ENCODE measurements at regions not wholly inside any gene's neighbourhood (a gene's known extent, or its start where the extent isn't known, plus 50 kb on each side); places are given as distances from the start of the nearest gene placed in this dataset.

DNA sequence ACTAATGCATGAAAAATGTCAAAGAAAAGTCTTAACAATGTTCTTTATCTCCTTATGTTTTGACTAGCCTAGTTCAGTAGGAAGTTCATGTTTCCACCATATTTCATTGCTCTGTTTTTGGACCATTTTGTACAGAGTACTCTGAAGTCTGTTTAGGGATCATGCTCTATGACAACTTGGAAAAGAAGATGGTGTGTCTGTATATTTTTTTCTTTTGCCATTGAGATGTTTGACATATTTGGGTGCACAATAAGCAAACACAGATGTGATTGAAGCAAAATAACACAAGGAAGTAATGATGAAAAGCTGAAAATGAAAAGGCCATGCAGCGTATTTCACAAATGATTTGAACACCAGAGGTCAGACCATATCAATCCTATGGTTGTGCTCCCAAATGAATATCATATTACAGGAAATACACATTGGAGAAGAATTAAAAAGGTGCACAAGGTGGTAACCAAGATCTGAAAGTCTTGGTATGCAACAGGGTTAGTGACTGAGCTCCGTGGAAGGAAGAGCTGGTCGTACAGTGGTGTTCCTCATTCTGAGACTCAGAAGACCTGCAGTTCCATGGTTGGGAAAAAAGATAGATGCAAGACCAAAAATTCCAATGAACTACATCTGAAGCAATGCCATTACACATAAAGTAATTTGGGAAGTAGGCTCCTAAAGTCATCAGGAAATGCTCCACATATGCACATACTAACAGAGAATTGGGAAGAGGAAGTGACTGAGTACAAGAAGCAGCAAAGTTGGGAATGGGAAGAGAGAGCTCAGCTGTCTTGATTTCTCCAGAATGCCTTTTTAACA, 463.5 kb downstream of the LMO4 start:
- no peaks in the 10 kb centered on the region for H3F3A ChIP-seq (ENCODE audit: insufficient read depth, low read length)
- H3K27ac ChIP-seq (ENCODE audit: low read depth, low read length, poor library complexity, severe bottlenecking), result no peak overlapping the region
- H3K4me1 ChIP-seq (ENCODE audit: insufficient read depth, low read length, severe bottlenecking), result no peaks in the 10 kb centered on the region
- H3K9me2 ChIP-seq (ENCODE audit: low read depth, low read length), result no peaks in the 10 kb centered on the region
- H3K4me2 ChIP-seq (ENCODE audit: low read length), result no peak overlapping the region
- TF ChIP-seq EZH2 (IDR thresholded peaks at IDR 0.05; ENCODE audit: borderline replicate concordance, low read length), result no peak
- TF ChIP-seq, protein P1, sequence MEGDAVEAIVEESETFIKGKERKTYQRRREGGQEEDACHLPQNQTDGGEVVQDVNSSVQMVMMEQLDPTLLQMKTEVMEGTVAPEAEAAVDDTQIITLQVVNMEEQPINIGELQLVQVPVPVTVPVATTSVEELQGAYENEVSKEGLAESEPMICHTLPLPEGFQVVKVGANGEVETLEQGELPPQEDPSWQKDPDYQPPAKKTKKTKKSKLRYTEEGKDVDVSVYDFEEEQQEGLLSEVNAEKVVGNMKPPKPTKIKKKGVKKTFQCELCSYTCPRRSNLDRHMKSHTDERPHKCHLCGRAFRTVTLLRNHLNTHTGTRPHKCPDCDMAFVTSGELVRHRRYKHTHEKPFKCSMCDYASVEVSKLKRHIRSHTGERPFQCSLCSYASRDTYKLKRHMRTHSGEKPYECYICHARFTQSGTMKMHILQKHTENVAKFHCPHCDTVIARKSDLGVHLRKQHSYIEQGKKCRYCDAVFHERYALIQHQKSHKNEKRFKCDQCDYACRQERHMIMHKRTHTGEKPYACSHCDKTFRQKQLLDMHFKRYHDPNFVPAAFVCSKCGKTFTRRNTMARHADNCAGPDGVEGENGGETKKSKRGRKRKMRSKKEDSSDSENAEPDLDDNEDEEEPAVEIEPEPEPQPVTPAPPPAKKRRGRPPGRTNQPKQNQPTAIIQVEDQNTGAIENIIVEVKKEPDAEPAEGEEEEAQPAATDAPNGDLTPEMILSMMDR (IDR thresholded peaks at IDR 0.05; ENCODE audit: low read length), result peak; percentile 22; the same call in 1 of the 2 replicates
- H3K79me2 ChIP-seq (ENCODE audit: insufficient read depth, low read length), result no peaks in the 10 kb centered on the region
- no peak overlapping the region for H2AFZ ChIP-seq (ENCODE audit: low read length)
- H3K9me3 ChIP-seq (ENCODE audit: low read length), result no peaks in the 10 kb centered on the region
- H4K20me1 ChIP-seq (ENCODE audit: insufficient read depth, low read length), result no peaks in the 10 kb centered on the region
- no peaks in the 10 kb centered on the region for H3K27me3 ChIP-seq (ENCODE audit: insufficient read depth, low read length)
- no peaks in the 10 kb centered on the region for H3K36me3 ChIP-seq (ENCODE audit: insufficient read depth, low read length)
- no peak overlapping the region for H3K9ac ChIP-seq (ENCODE audit: low read length)
- H3K4me3 ChIP-seq (ENCODE audit: low read depth, low read length, poor library complexity, severe bottlenecking), result no peak overlapping the region

DNA sequence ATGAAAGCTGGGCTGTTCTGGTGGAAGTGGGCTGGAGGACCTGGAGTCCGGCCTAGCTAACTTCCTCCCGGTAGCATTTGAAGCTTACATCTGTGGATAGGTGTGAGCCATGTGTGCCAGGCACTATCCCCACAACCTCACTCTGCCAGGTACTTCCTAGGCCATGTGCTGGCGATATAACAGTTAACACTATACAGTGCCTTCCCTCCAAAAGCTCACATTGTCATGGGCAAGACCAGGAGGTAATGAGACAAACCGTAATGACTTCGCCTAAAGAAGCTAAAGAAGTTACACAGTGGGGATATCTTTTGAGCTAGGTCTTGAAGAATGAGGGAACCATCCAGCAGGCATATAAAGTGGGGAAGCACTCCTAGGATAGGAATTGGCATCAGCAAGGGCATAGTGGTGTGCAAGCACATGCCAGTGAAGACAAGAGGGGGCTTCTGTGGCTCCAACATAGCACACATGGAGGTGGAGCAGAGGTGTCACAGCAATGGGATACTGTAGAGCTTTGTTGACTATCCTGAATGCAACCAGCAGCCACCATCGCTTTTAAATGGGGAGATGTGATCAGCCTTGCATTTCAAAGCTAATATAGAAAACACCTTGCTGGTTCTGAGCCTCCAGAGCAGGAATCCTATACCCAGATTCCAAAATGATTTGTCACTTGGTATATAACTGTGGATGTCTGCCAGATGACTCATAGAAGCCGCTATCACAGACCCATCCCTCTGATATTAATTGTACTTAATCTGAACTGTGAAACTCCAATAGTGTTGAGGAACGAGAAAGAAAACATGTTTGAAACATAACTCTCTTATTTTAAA, 466.3 kb downstream of the LMO4 start:
- no peaks in the 10 kb centered on the region for H3K27me3 ChIP-seq (ENCODE audit: insufficient read depth, low read length)
- no peak overlapping the region for H2AFZ ChIP-seq (ENCODE audit: low read length)
- H3K36me3 ChIP-seq (ENCODE audit: insufficient read depth, low read length), result no peaks in the 10 kb centered on the region
- TF ChIP-seq EZH2 (IDR thresholded peaks at IDR 0.05; ENCODE audit: borderline replicate concordance, low read length), result no peak
- TF ChIP-seq, protein P1 (IDR thresholded peaks at IDR 0.05; ENCODE audit: low read length), result no peak
- H3K9ac ChIP-seq (ENCODE audit: low read length), result no peak overlapping the region
- H3K79me2 ChIP-seq (ENCODE audit: insufficient read depth, low read length), result no peaks in the 10 kb centered on the region
- no peaks in the 10 kb centered on the region for H3K9me2 ChIP-seq (ENCODE audit: low read depth, low read length)
- H3F3A ChIP-seq (ENCODE audit: insufficient read depth, low read length), result no peaks in the 10 kb centered on the region
- H3K4me3 ChIP-seq (ENCODE audit: low read depth, low read length, poor library complexity, severe bottlenecking), result no peak overlapping the region
- no peaks in the 10 kb centered on the region for H3K9me3 ChIP-seq (ENCODE audit: low read length)
- H3K4me1 ChIP-seq (ENCODE audit: insufficient read depth, low read length, severe bottlenecking), result no peaks in the 10 kb centered on the region
- no peaks in the 10 kb centered on the region for H4K20me1 ChIP-seq (ENCODE audit: insufficient read depth, low read length)
- no peak overlapping the region for H3K4me2 ChIP-seq (ENCODE audit: low read length)
- no peak overlapping the region for H3K27ac ChIP-seq (ENCODE audit: low read depth, low read length, poor library complexity, severe bottlenecking)

DNA sequence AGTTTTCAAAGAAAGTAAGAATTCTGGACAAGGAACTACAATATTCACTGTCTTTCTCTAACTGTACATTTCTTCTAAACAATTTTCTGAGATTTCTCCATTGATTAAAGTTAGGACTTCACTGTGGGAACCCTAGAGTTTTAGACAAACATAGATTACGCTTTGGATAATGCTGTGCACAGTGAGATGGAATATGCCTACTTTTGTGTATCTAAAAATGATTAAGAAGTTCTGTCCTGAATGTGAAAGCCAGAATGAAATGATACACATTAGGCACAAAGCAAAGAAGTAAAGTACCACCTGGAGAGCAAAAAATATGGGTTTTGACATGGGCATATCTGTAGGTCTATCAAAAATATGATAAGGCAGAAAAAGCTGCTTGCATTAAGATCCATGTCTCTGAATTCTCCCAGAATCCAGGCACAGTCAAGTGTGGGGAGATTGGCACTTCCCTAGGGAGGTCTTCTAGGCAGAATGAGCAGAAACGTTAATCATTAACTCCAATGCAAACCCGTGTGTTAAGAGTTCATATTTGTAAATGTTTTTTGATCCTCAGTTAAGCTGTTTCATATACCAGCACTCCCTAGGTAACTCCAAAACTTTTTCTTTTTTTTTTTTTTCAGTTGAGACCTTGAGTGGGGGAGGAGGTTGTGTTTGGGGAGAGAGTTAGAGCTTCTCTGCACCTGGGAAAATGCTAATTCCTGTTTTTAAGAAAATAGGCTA, 467.1 kb downstream of the LMO4 start:
- Histone ChIP-seq H3K4me3 (ENCODE audit: low read depth, low read length, poor library complexity, severe bottlenecking) (no peak overlapping the region), H2AFZ (ENCODE audit: low read length) (no peak overlapping the region), H3K4me2 (ENCODE audit: low read length) (no peak overlapping the region), H3K27ac (ENCODE audit: low read depth, low read length, poor library complexity, severe bottlenecking) (no peak overlapping the region), H3K79me2 (ENCODE audit: insufficient read depth, low read length) (no peaks in the 10 kb centered on the region), H3K27me3 (ENCODE audit: insufficient read depth, low read length) (no peaks in the 10 kb centered on the region), H3F3A (ENCODE audit: insufficient read depth, low read length) (no peaks in the 10 kb centered on the region), H3K9me2 (ENCODE audit: low read depth, low read length) (no peaks in the 10 kb centered on the region), H3K4me1 (ENCODE audit: insufficient read depth, low read length, severe bottlenecking) (no peaks in the 10 kb centered on the region), H3K9me3 (ENCODE audit: low read length) (no peaks in the 10 kb centered on the region), H3K9ac (ENCODE audit: low read length) (no peak overlapping the region), H4K20me1 (ENCODE audit: insufficient read depth, low read length) (no peaks in the 10 kb centered on the region), H3K36me3 (ENCODE audit: insufficient read depth, low read length) (no peaks in the 10 kb centered on the region)
- TF ChIP-seq, protein P1 (IDR thresholded peaks at IDR 0.05; ENCODE audit: low read length), result no peak
- TF ChIP-seq EZH2 (IDR thresholded peaks at IDR 0.05; ENCODE audit: borderline replicate concordance, low read length), result no peak

All from OCI-LY1 (cell line).